ENCODE measurements at regions not wholly inside any gene's neighbourhood (a gene's known extent, or its start where the extent isn't known, plus 50 kb on each side); places are given as distances from the start of the nearest gene placed in this dataset.
"Not testable (repeated sequence)": the region's sequence is repeated elsewhere in the genome, so short reads cannot be mapped to it uniquely, and the experiment has no call there.

- no peak for DNase-seq
These were observed 52.6 kb upstream of the JUN start for GRCh38 chr1:58836408-58836807.

DNA sequence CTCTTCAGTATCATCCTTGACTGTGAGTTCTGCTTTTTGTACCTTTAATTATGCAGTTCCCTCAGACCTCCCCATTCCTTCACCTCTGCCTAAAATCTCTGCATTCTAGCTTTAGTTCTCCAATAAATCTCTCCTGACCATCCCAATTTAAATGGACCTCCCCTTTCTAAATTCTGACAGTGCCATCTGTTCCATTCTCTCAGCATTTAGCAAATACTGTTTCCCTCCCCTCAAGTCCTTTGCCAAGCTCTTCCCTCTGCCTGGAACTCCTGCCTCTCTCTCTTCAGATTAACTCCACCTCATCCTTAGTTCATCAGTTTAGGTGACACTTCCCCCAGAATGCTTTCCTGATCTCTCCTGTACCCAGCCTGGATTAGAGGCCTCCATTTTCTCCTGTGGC lies 54.0 kb upstream of the JUN start:
- no peak for DNase-seq

DNA sequence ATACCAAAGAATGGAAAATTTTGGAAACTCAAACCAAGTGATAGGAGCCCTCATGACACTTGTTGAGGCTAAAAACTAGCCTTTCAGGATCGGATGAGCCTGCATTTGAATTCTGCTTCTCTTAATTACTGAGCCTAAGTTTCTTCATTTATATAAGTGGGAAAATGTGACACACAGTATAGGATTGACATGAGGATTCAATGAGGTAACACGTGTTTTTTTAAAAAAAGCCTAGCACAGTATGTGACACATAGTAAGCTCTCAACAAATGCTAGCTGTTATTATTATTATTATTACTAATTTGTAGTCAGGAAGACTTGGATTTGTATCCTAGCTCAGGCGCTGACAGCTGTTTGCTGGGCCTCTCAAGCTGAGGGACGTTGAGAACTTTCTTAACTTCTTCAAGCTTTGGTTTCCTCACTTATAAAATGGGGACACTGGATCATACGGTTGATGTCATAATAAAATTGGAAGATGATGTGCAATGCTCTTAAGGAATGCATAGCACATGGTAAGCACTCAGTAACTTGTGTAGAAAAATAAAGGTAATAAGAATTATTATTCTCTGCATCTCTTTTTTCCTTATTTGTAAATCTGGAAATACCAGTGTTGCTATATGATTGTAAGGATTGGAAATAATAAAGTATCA lies 55.4 kb upstream of the JUN start:
- no peak for DNase-seq

GRCh38 chr1:58839846-58840835 lies 56.3 kb upstream of the JUN start:
- no peak for DNase-seq

DNA sequence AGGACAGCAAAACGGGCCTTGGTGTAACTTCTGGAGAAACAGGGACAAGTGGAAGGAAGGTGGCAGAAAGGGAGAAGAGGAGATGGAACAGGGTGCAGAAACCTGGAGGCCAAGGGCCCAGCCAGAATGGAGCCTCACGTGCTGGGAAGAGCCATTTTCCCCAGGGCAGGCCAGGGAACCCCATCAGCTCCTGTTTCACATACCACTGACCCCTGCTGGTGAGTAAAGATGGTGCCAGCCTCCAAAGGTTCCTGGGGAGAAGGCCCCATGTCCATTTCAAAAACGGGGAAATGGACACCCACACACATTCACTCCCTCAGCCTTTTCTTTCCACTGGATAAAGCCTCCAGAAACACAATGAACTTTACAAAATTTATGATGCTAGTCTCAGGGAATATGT lies 57.6 kb upstream of the JUN start:
- no peak for DNase-seq

DNA sequence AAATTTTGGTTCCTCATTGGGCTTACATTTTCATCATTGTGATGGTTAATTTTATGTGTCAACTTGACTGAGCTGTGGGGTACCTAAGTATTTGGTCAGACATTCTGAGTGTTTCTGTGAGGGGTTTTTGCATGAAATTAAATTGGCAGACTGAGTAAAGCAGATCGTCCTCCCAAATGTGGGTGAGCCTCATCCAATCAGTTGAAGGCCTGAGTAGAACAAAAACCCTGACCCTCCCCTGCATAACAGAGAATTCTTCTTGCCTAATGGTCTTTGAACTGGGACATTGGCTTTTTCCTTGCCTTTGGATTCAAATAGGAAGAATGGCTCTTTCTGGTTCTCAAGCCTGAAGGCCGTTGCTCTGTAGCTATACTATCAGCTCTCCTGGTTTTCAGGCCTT lies 59.1 kb upstream of the JUN start:
- no peak for DNase-seq

- DNase-seq, result no peak
These were observed 60.3 kb upstream of the JUN start for GRCh38 chr1:58844176-58844575.

DNA sequence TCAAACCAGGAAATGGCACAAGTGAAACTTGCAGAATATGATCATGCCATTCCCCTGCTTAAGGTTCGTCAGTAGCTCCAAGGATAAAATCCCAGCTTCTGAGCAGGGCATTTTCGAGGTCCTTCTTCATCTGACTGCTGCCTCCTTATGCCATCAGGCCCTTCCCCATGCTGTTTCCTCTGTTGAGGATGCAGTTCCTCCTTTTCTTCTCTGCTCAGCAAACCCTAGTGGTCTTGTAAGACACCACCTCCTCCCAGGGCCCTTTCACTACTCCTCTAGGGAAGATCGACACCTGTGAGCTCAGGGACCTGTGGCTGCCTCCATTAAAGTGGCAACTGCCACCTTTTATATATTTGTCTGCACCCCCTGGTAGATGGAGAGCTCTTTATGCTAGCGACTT lies 62.1 kb upstream of the JUN start:
- DNase-seq, result no peak

DNA sequence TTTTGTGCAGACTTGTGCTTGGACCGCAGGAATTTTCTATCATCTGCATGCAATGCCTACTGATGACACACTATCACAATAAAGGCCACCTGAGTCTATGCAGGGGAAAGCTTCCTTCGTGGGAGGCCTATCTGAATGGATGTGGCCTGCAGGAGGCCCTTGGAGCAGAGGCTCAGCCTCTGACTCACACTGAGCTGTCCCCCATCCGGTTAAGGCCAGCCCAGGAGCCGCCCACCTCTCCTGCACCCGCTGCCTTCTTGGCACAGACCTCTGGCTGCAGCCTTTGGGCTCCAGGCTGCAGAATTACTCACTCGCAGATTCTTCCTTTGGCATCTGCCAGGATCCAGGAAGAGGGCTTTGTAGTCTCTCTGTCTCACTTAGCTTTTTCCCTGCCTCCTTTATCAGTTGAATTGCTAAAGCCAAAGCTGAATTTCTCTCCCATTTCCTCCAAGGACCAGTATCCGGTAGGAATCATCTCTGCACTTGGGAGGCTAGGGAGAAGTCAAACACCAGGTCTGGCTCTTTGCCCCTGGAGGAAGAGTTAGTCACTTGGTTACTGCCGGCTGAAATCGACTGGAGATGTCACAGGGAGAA lies 65.1 kb upstream of the JUN start:
- no peak for DNase-seq

- DNase-seq, result no peak
These were observed 65.7 kb upstream of the JUN start for GRCh38 chr1:58849551-58849950.

GRCh38 chr1:58850636-58851035 lies 66.8 kb upstream of the JUN start:
- no peak for DNase-seq

DNA sequence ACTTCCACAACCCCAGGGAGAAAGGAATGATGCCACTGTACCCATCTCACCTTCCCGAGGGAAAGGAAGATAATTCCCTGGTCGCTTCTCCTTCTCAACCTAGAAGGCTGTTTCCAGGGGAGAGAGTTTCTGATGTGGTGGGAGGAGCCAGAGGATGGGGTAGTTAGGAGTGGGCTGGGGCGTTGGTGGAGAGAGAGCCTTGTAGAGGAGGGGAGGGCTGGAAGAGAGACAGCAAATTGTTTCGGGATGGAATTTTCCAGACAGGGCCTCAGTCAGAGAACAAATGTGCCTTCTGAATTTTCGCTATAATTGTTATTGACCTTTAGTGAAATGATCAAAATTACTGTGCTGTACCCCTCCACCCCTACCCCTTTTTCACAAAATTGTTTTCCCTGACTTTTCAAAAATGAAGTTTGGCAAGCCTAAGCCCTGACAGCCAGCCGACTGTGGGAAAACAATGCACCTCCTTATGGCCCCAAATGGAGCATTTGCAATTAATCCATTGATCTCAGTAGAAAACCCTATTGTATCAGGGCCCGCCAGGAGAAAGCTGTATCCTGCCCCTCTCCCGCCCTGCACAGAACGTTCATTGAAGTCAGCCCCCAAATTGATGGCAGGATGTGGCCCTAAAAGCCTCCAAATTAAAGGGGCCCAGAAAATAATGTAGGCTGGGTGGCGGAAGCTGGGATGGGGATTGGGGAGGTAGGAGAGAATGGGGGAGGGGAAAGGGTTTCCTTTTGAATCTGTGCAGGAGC lies 69.1 kb upstream of the JUN start:
- DNase-seq, result no peak

GRCh38 chr1:58854576-58854975 lies 70.7 kb upstream of the JUN start:
- no peak for DNase-seq

DNA sequence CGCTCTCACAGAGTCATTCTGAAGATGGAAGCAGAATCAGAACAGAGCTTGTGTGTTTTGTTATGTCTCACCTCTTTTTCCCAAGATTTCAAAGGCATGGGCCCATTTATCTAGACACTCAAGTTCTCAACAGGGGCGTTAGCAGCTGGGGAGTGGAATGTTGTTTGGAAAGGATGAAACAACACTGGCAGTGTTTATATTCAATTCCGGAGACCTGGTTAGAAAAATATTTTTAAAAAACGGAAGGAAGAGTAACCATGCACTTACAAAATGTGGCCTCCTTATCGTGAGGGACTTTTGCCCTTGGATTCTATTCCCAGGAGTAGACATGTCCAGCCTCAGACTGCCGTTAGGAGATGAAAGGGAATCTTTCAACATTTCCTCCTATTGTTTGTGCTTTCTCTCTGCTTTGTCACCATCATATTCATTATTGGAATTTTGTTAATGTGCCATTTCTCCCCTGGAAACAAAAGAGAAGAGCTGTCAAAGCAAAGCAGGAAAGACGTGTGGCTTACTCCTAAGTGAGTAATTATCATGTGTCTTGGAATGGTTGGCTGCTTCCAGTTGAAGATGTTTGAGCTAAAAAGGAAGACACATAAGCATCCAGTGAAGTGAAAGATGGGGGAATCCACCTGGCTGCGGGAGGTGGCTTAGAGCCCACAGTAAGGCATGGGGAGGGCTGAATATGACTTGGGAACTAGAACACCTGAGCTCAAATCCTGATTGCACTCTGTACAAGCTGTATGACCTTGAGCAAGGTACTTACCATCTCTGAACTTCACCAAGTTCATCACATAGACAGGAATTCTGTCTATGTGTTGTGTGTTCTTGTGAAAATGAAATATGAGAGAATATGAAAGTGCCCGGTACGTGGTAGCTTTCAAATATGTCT lies 71.7 kb upstream of the JUN start:
- DNase-seq, result no peak

DNA sequence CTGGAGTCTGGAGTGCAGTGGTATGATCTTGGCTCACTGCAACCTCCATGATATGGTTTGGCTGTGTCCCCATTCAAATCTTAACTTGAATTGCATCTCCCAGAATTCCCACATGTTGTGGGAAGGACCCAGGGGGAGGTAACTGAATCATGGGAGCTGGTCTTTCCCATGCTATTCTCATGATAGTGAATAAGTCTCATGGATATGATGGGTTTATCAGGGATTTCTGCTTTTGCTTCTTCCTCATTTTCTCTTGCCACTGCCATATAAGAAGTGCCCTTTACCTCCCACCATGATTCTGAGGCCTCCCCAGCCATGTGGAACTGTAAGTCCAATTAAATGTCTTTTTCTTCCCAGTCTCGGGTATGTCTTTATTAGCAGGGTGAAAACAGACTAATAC lies 72.4 kb upstream of the JUN start:
- DNase-seq, result not testable (repeated sequence)

DNA sequence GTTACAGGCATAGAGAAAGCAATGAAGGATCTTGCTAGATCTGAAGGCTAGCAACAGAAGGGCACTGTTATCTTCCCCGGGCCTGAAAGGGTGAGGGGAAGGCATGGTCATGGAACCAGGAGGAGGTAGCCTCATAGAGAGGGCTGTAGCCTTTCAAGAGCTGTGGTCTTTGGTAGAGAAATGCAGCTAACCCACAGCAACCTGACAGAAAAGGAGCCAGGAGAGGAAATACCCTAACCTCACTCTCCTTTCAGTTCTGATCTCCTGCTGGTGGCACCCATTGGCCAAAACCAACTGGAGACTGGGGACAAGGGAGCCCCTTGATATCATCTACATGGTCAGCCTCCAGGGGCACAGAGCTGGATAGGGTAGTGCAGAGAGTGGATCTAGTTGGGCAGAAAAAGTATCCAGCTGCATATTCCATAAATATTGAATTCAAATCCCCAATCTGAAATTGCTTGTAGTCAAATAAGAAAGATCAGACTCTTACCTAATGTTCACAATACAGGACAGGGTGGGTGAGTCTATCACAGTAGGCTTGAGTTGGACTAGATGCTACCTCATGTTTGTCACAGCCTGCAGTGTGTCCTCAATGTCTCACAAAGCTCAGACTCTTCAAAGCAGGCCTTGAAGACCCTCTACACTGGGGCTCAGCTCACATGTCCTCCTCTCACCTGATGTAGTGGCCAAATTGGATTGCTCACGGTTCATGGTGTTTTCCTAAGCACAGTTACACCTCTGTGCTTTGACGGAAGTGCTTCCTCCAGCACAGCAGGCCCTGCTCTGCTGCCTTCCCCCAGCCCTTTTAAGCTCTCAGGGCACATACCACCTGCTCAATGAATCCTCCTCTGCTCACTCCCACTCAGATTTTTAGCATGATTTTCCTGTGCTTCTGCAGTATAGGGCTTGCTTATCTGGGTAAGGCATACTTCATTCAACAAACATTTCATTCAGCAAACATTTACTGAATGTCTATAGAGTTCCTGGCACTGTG lies 74.1 kb upstream of the JUN start:
- no peak for DNase-seq

DNA sequence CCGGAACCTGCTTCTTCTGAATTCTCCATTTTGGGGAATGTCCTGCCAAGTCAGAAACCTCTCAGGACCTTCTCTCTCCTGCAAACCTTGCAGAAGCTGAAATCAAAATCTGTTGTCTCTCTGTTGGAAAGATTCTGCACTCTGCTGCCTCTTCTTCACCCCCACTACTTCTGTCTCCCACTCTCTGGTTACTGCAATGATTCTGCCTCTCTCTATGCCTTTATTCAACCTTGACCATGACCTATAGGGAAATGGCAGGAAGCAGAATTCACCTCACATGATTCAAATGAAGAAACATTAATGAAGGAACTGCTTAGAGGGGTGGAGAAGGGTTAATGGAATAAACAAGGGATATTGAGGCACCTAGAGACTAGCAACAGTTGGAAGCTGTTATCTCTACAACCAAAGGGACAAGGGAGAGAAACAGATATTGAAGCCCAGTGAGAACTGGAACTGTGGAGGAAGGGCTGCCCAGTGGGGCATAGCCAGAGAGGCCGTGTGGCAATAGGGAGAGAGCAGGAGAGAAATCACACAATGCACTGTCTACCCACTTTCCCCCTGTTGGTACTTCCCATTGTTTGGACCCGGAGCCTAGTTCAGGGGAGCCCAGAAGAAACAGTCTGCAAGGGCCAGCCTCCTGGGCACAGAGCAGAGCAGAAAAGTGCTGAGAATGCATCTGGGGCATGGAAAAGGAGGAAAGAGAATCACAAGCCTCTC lies 76.1 kb upstream of the JUN start:
- DNase-seq, result no peak

DNA sequence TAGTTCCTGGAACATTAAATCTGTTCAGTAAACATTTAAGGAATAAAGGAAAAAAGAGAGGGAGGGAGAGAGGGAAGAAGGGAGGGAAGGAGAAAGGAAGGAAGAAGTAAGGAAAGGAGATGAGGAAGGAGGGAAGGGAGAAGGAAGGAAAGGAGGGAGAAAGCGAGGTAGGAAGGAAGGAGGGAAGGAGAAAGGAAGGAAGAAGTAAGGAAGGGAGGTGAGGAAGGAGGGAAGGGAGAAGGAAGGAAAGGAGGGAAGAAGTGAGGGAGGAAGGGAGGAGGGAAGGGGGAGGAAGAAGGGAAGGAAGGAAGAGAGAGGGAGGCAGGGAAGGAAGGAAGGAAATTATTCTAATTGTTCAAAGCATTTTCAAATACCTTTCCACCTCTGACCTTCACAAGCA lies 77.2 kb upstream of the JUN start:
- no peak for DNase-seq

GRCh38 chr1:58861506-58861905 lies 77.7 kb upstream of the JUN start:
- DNase-seq, result no peak

GRCh38 chr1:58862728-58863385 lies 79.0 kb upstream of the JUN start:
- no peak for DNase-seq
